Suprapubic skin (tissue), 4 donors: ENCODE measurements at regions not wholly inside any gene's neighbourhood (a gene's known extent, or its start where the extent isn't known, plus 50 kb on each side); places are given as distances from the start of the nearest gene placed in this dataset.

Experiments
- DNase-seq, 2 donors: peaks; one replicate each; pipeline ENCODE4 v3.0.0-alpha.2; 2019; ENCODE audit warnings: low spot score in 2 of 2
- H3K27ac ChIP-seq: fragments of 200-600 bp; sonication (generic); one replicate; pipeline ENCODE4 v1.5.1; 2019
- H3K27me3 ChIP-seq: fragments of 200-600 bp; sonication (generic); one replicate; pipeline ENCODE4 v1.5.1; 2019
- H3K36me3 ChIP-seq: fragments of 200-600 bp; sonication (generic); one replicate; pipeline ENCODE4 v1.5.1; 2019
- H3K4me1 ChIP-seq: fragments of 200-600 bp; sonication (generic); one replicate; pipeline ENCODE4 v1.5.1; 2019
- H3K4me3 ChIP-seq: fragments of 200-600 bp; sonication (generic); one replicate; pipeline ENCODE4 v1.5.1; 2019; ENCODE audit warnings: mild to moderate bottlenecking
- H3K9me3 ChIP-seq: fragments of 200-600 bp; sonication (generic); one replicate; pipeline ENCODE4 v1.5.1; 2019
- CTCF ChIP-seq, 2 donors: fragments of 200-600 bp in 1 of 2; fragments of 450-650 bp in 1 of 2; sonication (generic) in 1 of 2; IDR thresholded peaks; one replicate each; pipeline ENCODE4 v1.5.1; 2016 to 2019; ENCODE audit warnings: antibody characterized with exemption in 2 of 2, mild to moderate bottlenecking in 1 of 2, moderate library complexity in 1 of 2
- EP300 ChIP-seq: sonication (generic); formaldehyde crosslinking; IDR thresholded peaks from one replicate; pipeline ENCODE4 v1.6.1; 2017; ENCODE audit warnings: antibody characterized with exemption
- POLR2A ChIP-seq, 2 donors: fragments of 450-650 bp; IDR thresholded peaks; one replicate each; pipeline ENCODE4 v1.6.1; 2017; ENCODE audit warnings: antibody characterized with exemption in 2 of 2, mild to moderate bottlenecking in 2 of 2, moderate library complexity in 2 of 2
- POLR2AphosphoS5 ChIP-seq, 3 donors: sonication (generic); formaldehyde crosslinking; IDR thresholded peaks; one replicate each; pipeline ENCODE4 v1.6.1; 2017; ENCODE audit warnings: antibody characterized with exemption in 3 of 3
- WGBS: methylation state at CpG from one replicate; pipeline ENCODE4 v1.1.5; 2018; 5-methylcytosine and 5-hydroxymethylcytosine counted together

DNA sequence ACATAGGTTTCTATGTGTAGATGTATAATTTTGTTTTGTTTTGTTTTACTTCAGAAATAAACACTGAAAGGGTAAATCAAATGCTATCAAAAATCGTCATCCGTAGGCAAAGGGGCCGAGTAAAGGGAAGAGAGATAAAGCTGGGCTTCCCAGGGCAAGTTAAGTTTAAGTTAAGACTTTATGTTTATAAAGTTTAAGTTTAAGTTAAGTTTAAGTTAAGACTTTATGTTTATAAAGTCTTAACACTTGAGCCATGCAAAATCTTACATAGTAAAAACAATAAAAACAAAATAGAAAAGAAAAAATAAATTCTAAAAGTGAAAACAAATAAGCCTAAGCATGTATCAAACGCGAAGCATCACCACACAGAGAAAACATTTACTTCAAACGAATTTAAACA, 216.1 kb upstream of the SYNDIG1 start:
- H3K4me3 ChIP-seq = no peak overlapping the region
- no peak overlapping the region for H3K27ac ChIP-seq
- no peaks in the 10 kb centered on the region for H3K4me1 ChIP-seq
- H3K9me3 ChIP-seq = no peaks in the 10 kb centered on the region
- WGBS = 81% methylated on average over 6 of the region's 6 CpGs
- DNase-seq = no peak
- no peak for TF ChIP-seq POLR2A (IDR thresholded peaks at IDR 0.05)
- no peak for TF ChIP-seq CTCF (IDR thresholded peaks at IDR 0.05)
- H3K36me3 ChIP-seq = no peaks in the 10 kb centered on the region
- H3K27me3 ChIP-seq = no peaks in the 10 kb centered on the region

DNA sequence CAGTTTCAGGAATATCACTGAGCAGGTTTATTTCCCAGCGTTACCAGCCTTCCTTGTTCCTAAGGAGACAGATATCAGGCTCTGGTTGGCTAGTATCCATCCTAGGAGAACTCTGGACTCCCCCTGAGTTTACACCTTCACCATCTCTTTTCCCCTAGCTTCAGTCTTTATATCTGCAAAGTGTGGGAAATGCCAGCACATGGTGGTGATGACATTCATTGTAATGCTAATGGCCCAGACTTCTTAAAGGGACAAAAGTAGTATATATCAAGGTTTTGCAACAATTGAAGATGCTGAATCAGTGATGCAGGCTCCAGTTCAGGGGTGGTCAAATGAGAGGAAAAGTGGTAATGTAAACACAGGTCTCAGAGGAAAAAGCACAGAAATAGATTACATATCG, 224.3 kb upstream of the SYNDIG1 start:
- Histone ChIP-seq H3K4me3 (no peak overlapping the region), H3K36me3 (no peaks in the 10 kb centered on the region), H3K27me3 (peaks cover 9% of the 10 kb centered on the region), H3K27ac (no peak overlapping the region), H3K9me3 (no peaks in the 10 kb centered on the region), H3K4me1 (no peaks in the 10 kb centered on the region)
- 62% methylated on average over 2 of the region's 2 CpGs for WGBS
- TF ChIP-seq POLR2AphosphoS5 (IDR thresholded peaks at IDR 0.05) (no peak), CTCF (IDR thresholded peaks at IDR 0.05) (no peak), EP300 (no peak), POLR2A (IDR thresholded peaks at IDR 0.05) (no peak)
- DNase-seq = no peak

DNA sequence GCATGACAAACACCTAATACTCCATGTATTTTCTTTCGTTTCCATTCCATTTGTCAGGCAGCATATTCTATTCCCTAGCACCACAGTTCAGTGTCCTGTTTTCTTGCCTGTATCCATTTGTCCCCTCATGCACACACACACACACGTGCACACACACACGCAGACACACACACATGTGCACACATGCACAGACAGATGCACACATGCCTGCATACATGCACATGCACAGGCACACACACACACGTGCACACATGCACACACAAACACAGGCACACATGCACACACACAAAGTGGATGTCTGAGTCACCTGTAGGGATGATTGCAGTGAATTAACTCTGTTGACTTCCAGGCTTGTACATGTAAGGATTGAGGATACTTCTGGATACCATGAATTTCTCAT, 226.7 kb upstream of the SYNDIG1 start:
- H3K27me3 ChIP-seq = peaks cover 9% of the 10 kb centered on the region
- no peak overlapping the region for H3K27ac ChIP-seq
- TF ChIP-seq POLR2AphosphoS5 (IDR thresholded peaks at IDR 0.05) (no peak), CTCF (IDR thresholded peaks at IDR 0.05) (no peak), EP300 (no peak), POLR2A (IDR thresholded peaks at IDR 0.05) (no peak)
- H3K36me3 ChIP-seq = no peaks in the 10 kb centered on the region
- DNase-seq = no peak
- no peaks in the 10 kb centered on the region for H3K4me1 ChIP-seq
- no peak overlapping the region for H3K4me3 ChIP-seq
- 83% methylated on average over 4 of the region's 4 CpGs for WGBS
- H3K9me3 ChIP-seq = no peaks in the 10 kb centered on the region

- DNase-seq = no peak
- 88% methylated on average over 7 of the region's 7 CpGs for WGBS
- Histone ChIP-seq H3K4me1 (no peaks in the 10 kb centered on the region), H3K36me3 (no peaks in the 10 kb centered on the region), H3K27ac (no peak overlapping the region), H3K9me3 (no peaks in the 10 kb centered on the region), H3K4me3 (no peak overlapping the region), H3K27me3 (peaks cover 9% of the 10 kb centered on the region)
- TF ChIP-seq POLR2A (IDR thresholded peaks at IDR 0.05) (no peak), POLR2AphosphoS5 (IDR thresholded peaks at IDR 0.05) (no peak), EP300 (no peak), CTCF (IDR thresholded peaks at IDR 0.05) (no peak)
Observed at GRCh38 chr20:24241466-24241865, 228.0 kb upstream of the SYNDIG1 start.

DNA sequence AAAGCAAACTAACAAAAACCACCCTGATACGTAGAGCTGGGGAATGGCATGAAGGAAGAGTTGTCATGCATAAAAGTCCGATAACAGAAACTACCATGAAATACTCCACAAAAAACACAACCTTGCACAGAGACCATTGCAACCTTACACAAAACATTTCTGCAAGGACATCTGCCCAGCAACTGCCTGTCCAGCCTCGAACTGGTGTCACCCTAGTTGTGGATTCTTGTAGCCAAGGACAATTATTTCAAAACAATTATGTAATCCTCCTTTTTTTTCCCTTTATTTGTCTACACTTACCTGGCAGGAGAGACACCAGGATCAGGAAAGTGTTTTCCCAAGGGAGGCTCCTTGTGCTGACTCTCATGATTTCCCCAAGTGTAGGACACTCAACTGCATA, 232.5 kb upstream of the SYNDIG1 start:
- WGBS = 81% methylated on average over 3 of the region's 3 CpGs
- TF ChIP-seq EP300 (no peak), CTCF (IDR thresholded peaks at IDR 0.05) (no peak), POLR2A (IDR thresholded peaks at IDR 0.05) (no peak), POLR2AphosphoS5 (IDR thresholded peaks at IDR 0.05) (no peak)
- Histone ChIP-seq H3K4me1 (no peaks in the 10 kb centered on the region), H3K9me3 (no peaks in the 10 kb centered on the region), H3K4me3 (no peak overlapping the region), H3K27me3 (peaks cover 9% of the 10 kb centered on the region), H3K36me3 (no peaks in the 10 kb centered on the region), H3K27ac (no peak overlapping the region)
- DNase-seq = no peak
